NT2/D1 (cell line): ENCODE measurements at regions not wholly inside any gene's neighbourhood (a gene's known extent, or its start where the extent isn't known, plus 50 kb on each side); places are given as distances from the start of the nearest gene placed in this dataset.
"Not testable (repeated sequence)": the region's sequence is repeated elsewhere in the genome, so short reads cannot be mapped to it uniquely, and the experiment has no call there.

ENCODE experiments used
- DNase-seq: peaks from one replicate; pipeline ENCODE4 v3.0.0-alpha.2; 2011; ENCODE audit warnings: low read depth, low spot score
- H3K27me3 ChIP-seq: 2 replicates; pipeline ENCODE4 v1.6.0; 2011; ENCODE audit warnings: mild to moderate bottlenecking; ENCODE audit not compliant: insufficient read length, insufficient read depth
- H3K36me3 ChIP-seq: 2 replicates; pipeline ENCODE4 v1.6.1; 2011; ENCODE audit warnings: mild to moderate bottlenecking, low read length, mixed read lengths; ENCODE audit not compliant: insufficient read depth, insufficient read length
- H3K4me1 ChIP-seq: 2 replicates; pipeline ENCODE4 v1.5.1; 2011; ENCODE audit not compliant: insufficient read depth, insufficient read length
- H3K4me3 ChIP-seq: 2 replicates; pipeline ENCODE4 v1.5.1; 2011; ENCODE audit warnings: low read depth; ENCODE audit not compliant: insufficient read length
- H3K9ac ChIP-seq: 2 replicates; pipeline ENCODE4 v1.6.0; 2011; ENCODE audit warnings: low read depth; ENCODE audit not compliant: insufficient read length
- H3K9me3 ChIP-seq: 2 replicates; pipeline ENCODE4 v1.5.1; 2011; ENCODE audit warnings: mild to moderate bottlenecking, low read length; ENCODE audit not compliant: insufficient read depth
- SUZ12 ChIP-seq: IDR thresholded peaks from 2 replicates; pipeline ENCODE4 v1.6.1; 2011; ENCODE audit not compliant: insufficient read length, insufficient read depth; ENCODE audit errors: extremely low read depth
- YY1 ChIP-seq: IDR thresholded peaks from 2 replicates; pipeline ENCODE4 v1.6.1; 2011; ENCODE audit not compliant: insufficient read length, insufficient read depth
- ZNF274 ChIP-seq: IDR thresholded peaks from 2 replicates; pipeline ENCODE4 v1.6.1; 2011; ENCODE audit warnings: mild to moderate bottlenecking, low read depth, low read length

DNA sequence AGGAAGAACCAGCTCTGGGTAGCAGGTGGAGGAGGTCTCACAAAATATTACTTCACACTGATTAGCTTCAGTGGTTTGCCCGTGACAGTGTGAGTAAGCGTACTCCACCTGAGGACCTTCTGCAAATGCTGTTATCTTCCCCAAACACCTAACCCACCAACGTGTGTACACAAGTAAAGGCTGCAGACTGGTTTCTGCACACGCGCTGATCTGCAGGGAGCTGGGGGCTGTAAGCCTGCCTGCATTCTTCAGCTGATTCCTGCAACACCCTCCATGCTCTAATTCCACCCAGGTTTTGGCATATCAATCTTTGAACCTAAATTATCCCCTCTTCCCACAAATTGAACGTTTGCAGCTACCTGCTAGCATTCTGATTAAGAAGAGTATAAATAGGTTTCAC, 820.2 kb downstream of the TRIML1 start:
- Histone ChIP-seq H3K9me3 (no peaks in the 10 kb centered on the region), H3K4me1 (no peaks in the 10 kb centered on the region), H3K9ac (no peak overlapping the region), H3K4me3 (no peak overlapping the region), H3K27me3 (no peaks in the 10 kb centered on the region), H3K36me3 (no peaks in the 10 kb centered on the region)
- TF ChIP-seq SUZ12: no peak
- no peak for TF ChIP-seq YY1
- TF ChIP-seq ZNF274: no peak
- no peak for DNase-seq

DNA sequence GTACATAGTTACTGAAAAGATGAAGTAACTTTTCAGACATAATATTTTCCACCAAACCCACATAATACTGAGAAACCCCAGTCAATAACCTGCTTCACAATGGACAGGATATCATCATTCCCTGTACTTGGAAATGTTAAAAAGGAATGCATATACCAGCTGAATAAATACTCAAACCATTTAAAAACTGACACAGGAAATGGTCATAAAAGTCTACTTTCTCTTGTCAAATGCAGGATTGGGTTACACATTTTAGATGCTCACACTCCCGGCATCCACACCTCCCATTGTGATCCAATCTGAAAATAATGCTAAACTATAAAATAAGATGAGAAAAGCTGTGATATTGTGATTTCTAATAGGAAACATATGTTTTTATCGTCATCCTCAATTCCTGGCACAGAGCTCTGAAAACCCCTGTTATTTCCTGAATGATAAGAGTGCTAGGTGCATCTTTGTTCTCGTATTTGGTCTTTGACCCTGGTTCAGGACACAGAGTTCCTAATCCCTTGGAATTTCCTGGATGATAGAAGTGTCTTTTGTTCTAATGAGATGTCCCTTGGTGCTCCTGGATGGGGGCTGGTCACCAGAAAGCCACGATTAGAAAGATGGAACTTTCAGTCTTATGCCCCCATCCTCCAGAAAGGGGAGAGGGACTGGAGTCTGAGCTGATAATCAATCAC, 821.3 kb downstream of the TRIML1 start:
- no peak for TF ChIP-seq YY1
- no peak for TF ChIP-seq ZNF274
- TF ChIP-seq SUZ12: no peak
- no peak for DNase-seq
- no peak overlapping the region for H3K4me3 ChIP-seq

DNA sequence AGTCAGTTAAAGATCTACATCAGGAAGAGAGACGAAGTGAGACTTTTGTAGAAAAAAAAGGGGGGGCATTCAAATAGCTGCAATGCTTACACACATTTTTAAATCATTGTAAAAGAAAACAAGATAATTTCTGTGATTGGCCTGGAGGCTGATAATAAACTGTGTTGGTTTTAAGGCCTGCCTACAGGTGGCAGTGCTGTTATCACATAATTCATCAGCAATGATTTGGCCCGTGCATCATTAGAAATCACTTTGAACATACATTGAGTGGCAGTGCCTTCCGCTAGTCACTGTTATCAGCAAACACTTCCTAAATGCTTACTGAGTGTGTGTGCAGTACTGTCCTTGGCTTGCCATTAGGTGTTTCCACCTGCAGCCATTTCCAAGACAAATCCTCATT, 831.9 kb downstream of the TRIML1 start:
- no peak overlapping the region for H3K4me3 ChIP-seq
- H3K4me1 ChIP-seq: no peaks in the 10 kb centered on the region
- H3K9ac ChIP-seq: no peak overlapping the region
- no peak for DNase-seq
- H3K9me3 ChIP-seq: no peaks in the 10 kb centered on the region; the same call in 1 of the 2 replicates
- H3K27me3 ChIP-seq: no peaks in the 10 kb centered on the region
- TF ChIP-seq YY1: no peak
- H3K36me3 ChIP-seq: no peaks in the 10 kb centered on the region

More for the DNA sequence above, 821.3 kb downstream of the TRIML1 start:
- Histone ChIP-seq H3K36me3 (no peaks in the 10 kb centered on the region), H3K27me3 (no peaks in the 10 kb centered on the region), H3K9me3 (no peaks in the 10 kb centered on the region), H3K9ac (no peak overlapping the region), H3K4me1 (no peaks in the 10 kb centered on the region)

DNA sequence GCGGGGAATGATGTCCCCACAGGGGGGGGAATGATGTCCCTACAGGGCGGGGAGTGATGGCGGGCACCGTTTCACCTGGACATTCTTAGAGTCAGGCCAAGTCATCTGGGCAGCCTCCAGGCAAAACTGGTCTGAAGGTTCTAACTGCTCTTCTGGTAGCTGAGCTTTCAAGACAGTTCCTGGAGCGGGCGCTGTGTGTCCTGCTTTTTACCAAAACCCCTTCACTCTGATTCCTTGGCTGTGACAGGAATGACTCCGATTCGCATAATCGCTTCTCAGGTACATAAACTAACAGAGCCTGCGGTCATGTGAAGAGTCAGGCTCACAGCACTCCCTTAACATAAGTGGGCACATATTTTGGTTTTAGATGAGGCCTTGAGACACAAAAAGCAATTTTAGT, 836.0 kb downstream of the TRIML1 start:
- Histone ChIP-seq H3K9me3 (no peaks in the 10 kb centered on the region; the same call in 1 of the 2 replicates), H3K4me3 (no peak overlapping the region), H3K27me3 (no peaks in the 10 kb centered on the region), H3K9ac (no peak overlapping the region), H3K4me1 (no peaks in the 10 kb centered on the region), H3K36me3 (no peaks in the 10 kb centered on the region)
- no peak for DNase-seq
- TF ChIP-seq SUZ12: no peak
- TF ChIP-seq ZNF274: no peak
- no peak for TF ChIP-seq YY1

DNA sequence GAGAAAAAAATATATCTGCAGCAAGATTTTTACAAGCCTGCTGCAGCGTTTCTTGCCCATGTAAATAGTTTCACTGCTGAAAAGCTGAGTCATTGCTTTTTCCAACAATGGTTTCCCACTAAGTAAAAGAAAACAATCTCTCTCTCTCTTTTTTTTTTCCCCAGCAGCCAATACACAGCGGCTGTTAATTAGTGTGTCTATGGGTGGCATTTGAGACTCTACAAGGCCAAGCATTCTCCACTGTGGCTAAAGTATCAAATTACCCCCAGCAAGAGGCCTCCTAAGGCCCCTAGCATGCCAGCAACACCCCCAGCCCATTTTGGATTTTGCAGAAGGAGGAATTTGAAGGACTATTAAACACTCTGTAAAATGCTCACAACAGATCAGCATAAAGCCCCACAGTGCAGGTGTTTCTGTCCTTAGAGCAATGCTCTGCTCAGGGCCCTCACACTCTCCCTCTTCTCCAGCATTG, 837.4 kb downstream of the TRIML1 start:
- Histone ChIP-seq H3K36me3 (no peaks in the 10 kb centered on the region), H3K4me1 (no peaks in the 10 kb centered on the region), H3K4me3 (no peak overlapping the region), H3K9ac (no peak overlapping the region), H3K27me3 (no peaks in the 10 kb centered on the region), H3K9me3 (no peaks in the 10 kb centered on the region; the same call in 1 of the 2 replicates)
- TF ChIP-seq YY1: no peak
- TF ChIP-seq SUZ12: no peak
- no peak for TF ChIP-seq ZNF274
- DNase-seq: peak; percentile 68

DNA sequence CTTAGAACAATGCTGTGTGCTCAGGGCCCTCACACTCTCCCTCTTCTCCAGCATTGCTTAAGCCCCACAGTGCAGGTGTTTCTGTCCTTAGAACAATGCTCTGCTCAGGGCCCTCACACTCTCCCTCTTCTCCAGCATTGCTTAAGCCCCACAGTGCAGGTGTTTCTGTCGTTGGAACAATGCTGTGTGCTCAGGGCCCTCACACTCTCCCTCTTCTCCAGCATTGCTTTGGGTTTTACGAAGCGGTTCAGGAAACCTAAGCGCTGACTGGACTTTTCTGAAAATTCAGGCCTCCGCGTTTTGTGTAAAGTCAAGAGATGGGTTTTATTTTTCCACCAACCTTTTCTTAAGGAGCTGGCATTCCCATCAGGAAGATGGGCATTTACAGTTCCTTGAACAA, 838.0 kb downstream of the TRIML1 start:
- H3K9me3 ChIP-seq, H3K27me3 ChIP-seq, H3K4me1 ChIP-seq, H3K36me3 ChIP-seq, H3K4me3 ChIP-seq, H3K9ac ChIP-seq, DNase-seq: not testable (repeated sequence)

DNA sequence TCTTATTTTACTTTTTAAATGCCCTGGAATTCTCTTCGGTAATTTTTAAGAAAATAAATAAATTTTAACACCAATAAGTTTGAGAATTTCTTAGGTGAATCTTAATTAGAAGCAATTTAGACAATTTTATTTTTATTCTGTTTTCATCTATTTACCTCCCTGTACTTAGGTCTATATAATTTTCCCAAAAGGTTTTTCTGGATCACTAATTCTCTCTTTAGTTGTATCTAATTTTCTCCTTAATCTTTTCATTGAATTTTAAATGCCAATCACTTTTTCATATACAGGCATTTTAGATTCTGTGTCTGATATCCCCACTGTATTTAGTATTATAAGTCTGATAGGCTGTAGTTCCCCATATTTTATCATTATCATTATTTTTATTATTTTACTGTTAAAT, 845.3 kb downstream of the TRIML1 start:
- Histone ChIP-seq H3K4me3 (no peak overlapping the region), H3K4me1 (no peaks in the 10 kb centered on the region), H3K27me3 (no peaks in the 10 kb centered on the region), H3K36me3 (no peaks in the 10 kb centered on the region), H3K9me3 (no peaks in the 10 kb centered on the region; the same call in 1 of the 2 replicates), H3K9ac (no peak overlapping the region)
- DNase-seq: no peak
- no peak for TF ChIP-seq ZNF274
- TF ChIP-seq SUZ12: no peak
- no peak for TF ChIP-seq YY1

DNA sequence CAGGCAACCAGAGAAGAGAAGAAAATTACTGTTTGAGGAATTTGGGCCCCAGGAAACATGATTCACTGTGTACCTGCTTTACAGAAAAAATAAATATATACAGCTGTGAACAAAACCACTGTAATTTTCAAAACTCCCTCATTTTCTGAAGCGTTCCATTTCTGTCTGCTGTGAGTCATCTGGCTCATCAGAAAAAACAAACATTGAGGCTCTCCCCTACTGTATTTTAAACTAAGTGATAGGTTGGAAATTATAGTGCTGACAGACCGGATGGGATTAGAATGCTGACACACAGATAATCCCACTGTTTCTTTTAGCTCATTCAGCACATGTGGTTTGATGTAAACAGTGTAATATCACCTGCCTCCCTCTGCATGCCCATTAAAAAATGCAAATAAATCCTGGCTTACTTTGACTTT, 847.0 kb downstream of the TRIML1 start:
- no peak for DNase-seq
- Histone ChIP-seq H3K9me3 (no peaks in the 10 kb centered on the region; the same call in 1 of the 2 replicates), H3K36me3 (no peaks in the 10 kb centered on the region), H3K4me3 (no peak overlapping the region), H3K4me1 (no peaks in the 10 kb centered on the region), H3K9ac (no peak overlapping the region), H3K27me3 (no peaks in the 10 kb centered on the region)
- TF ChIP-seq ZNF274 (no peak), YY1 (no peak)
